CD8-positive, alpha-beta memory T cell (primary cell): ENCODE measurements at regions not wholly inside any gene's neighbourhood (a gene's known extent, or its start where the extent isn't known, plus 50 kb on each side); places are given as distances from the start of the nearest gene placed in this dataset.

Source experiments
- CTCF ChIA-PET: fragments of 350-600 bp; sonication (Branson Sonifier 250); formaldehyde crosslinking; loops from one replicate; lab custom pipeline; 2021; ENCODE audit warnings: antibody characterized with exemption; lab: Charles Lee
- POLR2A ChIA-PET: fragments of 350-600 bp; sonication (Branson Sonifier 250); formaldehyde crosslinking; loops from one replicate; lab custom pipeline; 2021; ENCODE audit warnings: antibody characterized with exemption; lab: Charles Lee
- DNase-seq, 5 donors: peaks; one replicate each; pipeline versions ENCODE4 v3.0.0 to v3.0.0-alpha.2; 2020 to 2022; ENCODE audit warnings: mixed read lengths in 1 of 5
- H3K27ac ChIP-seq: one replicate; pipeline ENCODE4 v1.7.0; 2013; ENCODE audit warnings: low read depth, mild to moderate bottlenecking, low read length, moderate library complexity
- H3K27me3 ChIP-seq: 2 replicates; pipeline ENCODE4 v1.7.0; 2013; ENCODE audit warnings: low read length, mild to moderate bottlenecking; ENCODE audit not compliant: insufficient read depth, poor library complexity, severe bottlenecking
- H3K36me3 ChIP-seq: 2 replicates; pipeline ENCODE4 v1.7.0; 2013; ENCODE audit warnings: mild to moderate bottlenecking, low read length, moderate library complexity; ENCODE audit not compliant: insufficient read depth
- H3K4me1 ChIP-seq: 2 replicates; pipeline ENCODE4 v1.7.0; 2013; ENCODE audit warnings: mild to moderate bottlenecking, low read length, moderate library complexity; ENCODE audit not compliant: insufficient read depth
- H3K4me3 ChIP-seq: 2 replicates; pipeline ENCODE4 v1.7.0; 2013; ENCODE audit warnings: mild to moderate bottlenecking, low read length
- H3K9me3 ChIP-seq: 2 replicates; pipeline ENCODE4 v1.7.0; 2013; ENCODE audit warnings: mild to moderate bottlenecking, low read length
- H3K27ac Mint-ChIP-seq, 8 donors: one replicate each; pipeline ENCODE4 v1.8.0; 2020 to 2021; ENCODE audit warnings: mixed read lengths in 8 of 8, mild to moderate bottlenecking in 6 of 8, inconsistent platforms in 3 of 8, moderate library complexity in 3 of 8
- H3K27me3 Mint-ChIP-seq, 2 donors: one replicate each; pipeline ENCODE4 v1.8.0; 2020 to 2021; ENCODE audit warnings: mixed read lengths in 2 of 2, mild to moderate bottlenecking in 1 of 2, moderate library complexity in 1 of 2
- H3K36me3 Mint-ChIP-seq, 3 donors: one replicate each; pipeline ENCODE4 v1.8.0; 2020 to 2021; ENCODE audit warnings: mixed read lengths in 3 of 3, inconsistent platforms in 1 of 3, mild to moderate bottlenecking in 1 of 3
- H3K4me1 Mint-ChIP-seq, 3 donors: one replicate each; pipeline ENCODE4 v1.8.0; 2020 to 2021; ENCODE audit warnings: mixed read lengths in 3 of 3, inconsistent platforms in 1 of 3, mild to moderate bottlenecking in 1 of 3
- H3K4me3 Mint-ChIP-seq, 7 donors: one replicate each; pipeline ENCODE4 v1.8.0; 2020 to 2021; ENCODE audit warnings: mixed read lengths in 7 of 7, mild to moderate bottlenecking in 6 of 7, moderate library complexity in 4 of 7, inconsistent platforms in 2 of 7
- H3K9me3 Mint-ChIP-seq, 5 donors: one replicate each; pipeline ENCODE4 v1.8.0; 2020 to 2022; ENCODE audit warnings: mixed read lengths in 5 of 5, mild to moderate bottlenecking in 3 of 5, moderate library complexity in 2 of 5, inconsistent platforms in 1 of 5

- Mint-ChIP-seq H3K4me3 (no peak overlapping the region), H3K4me1 (no peaks in the 10 kb centered on the region), H3K27ac (no peak overlapping the region), H3K9me3 (peaks cover 10 to 24% (median 10%) of the 10 kb centered on the region in 5 donors), H3K27me3 (peaks cover 4% of the 10 kb centered on the region in 2 donors), H3K36me3 (no peaks in the 10 kb centered on the region)
- Histone ChIP-seq H3K9me3 (no peaks in the 10 kb centered on the region), H3K27ac (no peak overlapping the region), H3K27me3 (no peaks in the 10 kb centered on the region), H3K4me1 (no peaks in the 10 kb centered on the region), H3K36me3 (no peaks in the 10 kb centered on the region), H3K4me3 (no peak overlapping the region)
- CTCF ChIA-PET = no interaction called here
- POLR2A ChIA-PET = no interaction called here
- DNase-seq = no peak
Observed at GRCh38 chr2:121162893-121163292, 122.1 kb downstream of the TFCP2L1 start.

GRCh38 chr2:121164042-121164441 lies 121.0 kb downstream of the TFCP2L1 start:
- Histone ChIP-seq H3K36me3 (no peaks in the 10 kb centered on the region), H3K4me1 (no peaks in the 10 kb centered on the region), H3K4me3 (no peak overlapping the region), H3K27ac (no peak overlapping the region), H3K27me3 (no peaks in the 10 kb centered on the region), H3K9me3 (no peaks in the 10 kb centered on the region)
- peaks cover 3 to 15% (median 6%) of the 10 kb centered on the region in 5 donors for H3K9me3 Mint-ChIP-seq
- H3K4me1 Mint-ChIP-seq = no peaks in the 10 kb centered on the region
- no peak for DNase-seq
- H3K27me3 Mint-ChIP-seq = peaks cover 4% of the 10 kb centered on the region in 2 donors
- POLR2A ChIA-PET = no interaction called here
- H3K27ac Mint-ChIP-seq = peak overlapping the region in 1 of 8 donors; percentile 32
- H3K4me3 Mint-ChIP-seq = no peak overlapping the region
- H3K36me3 Mint-ChIP-seq = no peaks in the 10 kb centered on the region
- CTCF ChIA-PET = no interaction called here

- Histone ChIP-seq H3K27me3 (no peaks in the 10 kb centered on the region), H3K27ac (no peak overlapping the region), H3K4me1 (no peaks in the 10 kb centered on the region), H3K9me3 (no peaks in the 10 kb centered on the region), H3K36me3 (no peaks in the 10 kb centered on the region), H3K4me3 (no peak overlapping the region)
- ChIA-PET POLR2A (no interaction called here), CTCF (no interaction called here)
- Mint-ChIP-seq H3K4me1 (no peaks in the 10 kb centered on the region), H3K4me3 (no peak overlapping the region), H3K27me3 (peaks cover 4 to 7% of the 10 kb centered on the region in 2 donors), H3K27ac (no peak overlapping the region), H3K36me3 (no peaks in the 10 kb centered on the region), H3K9me3 (peaks cover 5 to 18% (median 6%) of the 10 kb centered on the region in 5 donors)
- DNase-seq = no peak
Observed at GRCh38 chr2:121165038-121165542, 119.9 kb downstream of the TFCP2L1 start.
